GM23338 (cell line): ENCODE measurements at regions not wholly inside any gene's neighbourhood (a gene's known extent, or its start where the extent isn't known, plus 50 kb on each side); places are given as distances from the start of the nearest gene placed in this dataset.

Source experiments
- ATAC-seq: fragments of 200-7000 bp; cut with Tn5 transposase; 3 replicates; pipeline ENCODE4 v1.9.1; 2020
- DNase-seq: peaks from one replicate; pipeline ENCODE4 v3.0.0-alpha.2; 2015; ENCODE audit warnings: low spot score
- H2AFZ ChIP-seq: fragments of 200-600 bp; sonication (generic); 2 replicates; pipeline ENCODE4 v1.8.0; 2016; ENCODE audit warnings: antibody characterized with exemption, mild to moderate bottlenecking, moderate library complexity
- H3F3A ChIP-seq: fragments of 200-600 bp; sonication (generic); replicated peaks from 2 replicates; pipeline ENCODE4 v1.8.0; 2017; ENCODE audit warnings: antibody characterized with exemption, mixed run types, low read depth
- H3K27ac ChIP-seq: fragments of 200-600 bp; sonication (generic); 2 replicates; pipeline ENCODE4 v1.6.1; 2016; ENCODE audit warnings: low read depth
- H3K27me3 ChIP-seq: fragments of 200-600 bp; sonication (generic); 2 replicates; pipeline ENCODE4 v1.8.0; 2016; ENCODE audit warnings: mild to moderate bottlenecking, mixed run types, moderate library complexity; ENCODE audit not compliant: insufficient read depth
- H3K36me3 ChIP-seq: fragments of 200-600 bp; sonication (generic); 2 replicates; pipeline ENCODE4 v1.8.0; 2016; ENCODE audit warnings: mild to moderate bottlenecking; ENCODE audit not compliant: insufficient read depth
- H3K4me1 ChIP-seq: fragments of 200-600 bp; sonication (generic); 2 replicates; pipeline ENCODE4 v1.8.0; 2016; ENCODE audit warnings: mild to moderate bottlenecking, moderate library complexity; ENCODE audit not compliant: insufficient read depth
- H3K4me2 ChIP-seq: fragments of 200-600 bp; sonication (generic); 2 replicates; pipeline ENCODE4 v1.7.1; 2017; ENCODE audit warnings: mixed run types
- H3K4me3 ChIP-seq: fragments of 200-600 bp; sonication (generic); 2 replicates; pipeline ENCODE4 v1.6.1; 2016; ENCODE audit warnings: mixed run types
- H3K79me2 ChIP-seq: fragments of 200-600 bp; sonication (generic); replicated peaks from 2 replicates; pipeline ENCODE4 v1.8.0; 2017; ENCODE audit warnings: mild to moderate bottlenecking; ENCODE audit not compliant: insufficient read depth
- H3K9me2 ChIP-seq: fragments of 200-600 bp; sonication (generic); 2 replicates; pipeline ENCODE4 v1.8.0; 2017; ENCODE audit not compliant: insufficient read depth
- H4K20me1 ChIP-seq: fragments of 200-600 bp; sonication (generic); replicated peaks from 2 replicates; pipeline ENCODE4 v1.8.0; 2017; ENCODE audit warnings: mild to moderate bottlenecking; ENCODE audit not compliant: insufficient read depth
- H3K27ac Mint-ChIP-seq: 2 replicates; pipeline ENCODE4 v1.8.0; 2020; ENCODE audit warnings: inconsistent platforms, mild to moderate bottlenecking, moderate library complexity, mixed read lengths
- H3K27me3 Mint-ChIP-seq: 3 replicates; pipeline ENCODE4 v1.8.0; 2022; ENCODE audit warnings: low read depth, mild to moderate bottlenecking, moderate library complexity, mixed read lengths, inconsistent platforms; ENCODE audit not compliant: insufficient read depth, poor library complexity
- H3K36me3 Mint-ChIP-seq: 3 replicates; pipeline ENCODE4 v1.8.0; 2021; ENCODE audit warnings: low read depth, mild to moderate bottlenecking, inconsistent platforms, moderate library complexity, mixed read lengths
- H3K4me1 Mint-ChIP-seq: 3 replicates; pipeline ENCODE4 v1.8.0; 2020; ENCODE audit warnings: mild to moderate bottlenecking, inconsistent platforms, mixed read lengths
- H3K4me3 Mint-ChIP-seq: 3 replicates; pipeline ENCODE4 v1.8.0; 2021; ENCODE audit warnings: moderate library complexity, mild to moderate bottlenecking, inconsistent platforms, mixed read lengths
- H3K9me3 Mint-ChIP-seq: 3 replicates; pipeline ENCODE4 v1.8.0; 2020; ENCODE audit warnings: moderate library complexity, mild to moderate bottlenecking, inconsistent platforms, mixed read lengths
- EZH2 ChIP-seq: fragments of 200-600 bp; sonication (generic); IDR thresholded peaks from one replicate; pipeline ENCODE4 v1.8.0; 2017; ENCODE audit warnings: antibody characterized with exemption, mild to moderate bottlenecking, low read depth; ENCODE audit not compliant: unreplicated experiment
- JUNB ChIP-seq: IDR thresholded peaks from one replicate; pipeline ENCODE4 v1.6.1; 2016; ENCODE audit warnings: antibody characterized with exemption; ENCODE audit not compliant: unreplicated experiment
- NANOG ChIP-seq: IDR thresholded peaks from 2 replicates; pipeline ENCODE4 v1.6.1; 2016; ENCODE audit warnings: antibody characterized with exemption, borderline replicate concordance
- STAT1 ChIP-seq: IDR thresholded peaks from one replicate; pipeline ENCODE4 v1.6.1; 2016; ENCODE audit warnings: antibody characterized with exemption; ENCODE audit not compliant: unreplicated experiment
- ZNF331 ChIP-seq: fragments of 250-450 bp; sonication (Bioruptor Pico); IDR thresholded peaks from 2 replicates; pipeline ENCODE4 v1.5.0; 2020; ENCODE audit warnings: low read depth, mild to moderate bottlenecking, moderate library complexity
- ZNF462 ChIP-seq: fragments of 250-450 bp; sonication (Bioruptor Pico); IDR thresholded peaks from 2 replicates; pipeline ENCODE4 v1.5.0; 2020; ENCODE audit warnings: mild to moderate bottlenecking, moderate library complexity

- no peaks in the 10 kb centered on the region for H3K36me3 Mint-ChIP-seq
- H3K27me3 Mint-ChIP-seq, result no peaks in the 10 kb centered on the region
- Histone ChIP-seq H2AFZ (no peak overlapping the region), H3K27me3 (no peaks in the 10 kb centered on the region), H4K20me1 (no peaks in the 10 kb centered on the region), H3K4me2 (no peak overlapping the region), H3K79me2 (no peaks in the 10 kb centered on the region), H3K4me1 (no peaks in the 10 kb centered on the region), H3F3A (no peaks in the 10 kb centered on the region), H3K36me3 (no peaks in the 10 kb centered on the region), H3K27ac (no peak overlapping the region), H3K9me2 (no peaks in the 10 kb centered on the region; the same call in 1 of the 2 replicates), H3K4me3 (no peak overlapping the region)
- H3K4me3 Mint-ChIP-seq, result no peak overlapping the region
- TF ChIP-seq JUNB, result no peak
- TF ChIP-seq ZNF331 (CRISPR knock-in tag), result no peak
- TF ChIP-seq ZNF462 (CRISPR knock-in tag), result no peak
- no peak for TF ChIP-seq NANOG
- no peak for DNase-seq
- no peak for ATAC-seq
- H3K9me3 Mint-ChIP-seq, result no peaks in the 10 kb centered on the region
- H3K4me1 Mint-ChIP-seq, result no peaks in the 10 kb centered on the region
- no peak overlapping the region for H3K27ac Mint-ChIP-seq
Measured at GRCh38 chr5:52376592-52376991, 411.1 kb upstream of the ITGA1 start.

DNA sequence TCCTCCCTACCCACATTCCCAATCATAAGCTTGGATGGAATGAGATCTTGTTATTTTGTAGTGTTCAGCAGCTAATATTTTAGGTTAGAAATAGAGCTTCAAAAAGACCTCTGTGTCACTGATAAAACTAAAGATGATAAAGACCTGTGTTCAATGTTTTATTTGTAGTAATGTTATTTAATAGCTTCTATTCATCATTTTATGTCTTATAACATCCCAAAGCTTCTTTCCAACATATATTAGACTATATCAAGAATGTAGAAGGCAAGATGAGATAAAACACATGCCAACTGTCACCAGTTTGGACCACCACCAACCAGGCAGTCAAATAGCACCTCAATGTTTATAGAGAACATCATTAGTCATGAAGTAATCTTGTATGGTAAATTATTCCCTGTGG, 409.5 kb upstream of the ITGA1 start:
- Histone ChIP-seq H3K9me2 (no peaks in the 10 kb centered on the region; the same call in 1 of the 2 replicates), H3K79me2 (no peaks in the 10 kb centered on the region), H3K4me1 (no peaks in the 10 kb centered on the region), H3K36me3 (no peaks in the 10 kb centered on the region), H2AFZ (no peak overlapping the region), H3K27ac (no peak overlapping the region), H3K4me3 (no peak overlapping the region), H3K4me2 (no peak overlapping the region), H3F3A (no peaks in the 10 kb centered on the region), H4K20me1 (no peaks in the 10 kb centered on the region), H3K27me3 (no peaks in the 10 kb centered on the region)
- Mint-ChIP-seq H3K4me3 (no peak overlapping the region), H3K27me3 (no peaks in the 10 kb centered on the region), H3K9me3 (no peaks in the 10 kb centered on the region), H3K36me3 (no peaks in the 10 kb centered on the region), H3K4me1 (no peaks in the 10 kb centered on the region), H3K27ac (no peak overlapping the region)
- ATAC-seq, result no peak
- no peak for DNase-seq
- TF ChIP-seq ZNF462 (CRISPR knock-in tag) (no peak), ZNF331 (CRISPR knock-in tag) (no peak), STAT1 (no peak), EZH2 (no peak)
